ENCODE measurements at regions not wholly inside any gene's neighbourhood (a gene's known extent, or its start where the extent isn't known, plus 50 kb on each side); places are given as distances from the start of the nearest gene placed in this dataset.
A peak's percentile ranks its signal among the peaks of the same experiment; 100 is the strongest.

GRCh38 chr11:130650456-130651030 is 202.1 kb downstream of the ADAMTS15 start:
- peaks cover 8% of the 10 kb centered on the region for H3K27me3 Mint-ChIP-seq
- H3K4me1 Mint-ChIP-seq, result no peaks in the 10 kb centered on the region
- H3K27ac Mint-ChIP-seq, result peak overlapping the region in 1 of 2 donors; percentile 42
- H3K4me3 Mint-ChIP-seq, result no peak overlapping the region
- ATAC-seq, result no peak
- DNase-seq, result no peak
- no peaks in the 10 kb centered on the region for H3K9me3 Mint-ChIP-seq

- Mint-ChIP-seq H3K27me3 (peaks cover 8% of the 10 kb centered on the region), H3K4me1 (no peaks in the 10 kb centered on the region), H3K4me3 (no peak overlapping the region), H3K9me3 (peaks cover 0 to 5% of the 10 kb centered on the region in 2 donors), H3K27ac (peak overlapping the region in 1 of 2 donors; percentile 42)
- DNase-seq (no peak), ATAC-seq (no peak)
Measured at GRCh38 chr11:130651066-130651855, 202.8 kb downstream of the ADAMTS15 start.

- Mint-ChIP-seq H3K27me3 (peaks cover 8% of the 10 kb centered on the region), H3K4me3 (no peak overlapping the region), H3K4me1 (no peaks in the 10 kb centered on the region), H3K27ac (no peak overlapping the region), H3K9me3 (peaks cover 0 to 5% of the 10 kb centered on the region in 2 donors)
- no peak for DNase-seq
- ATAC-seq, result no peak
Measured at GRCh38 chr11:130652671-130653335, 204.4 kb downstream of the ADAMTS15 start.

- no peak overlapping the region for H3K4me3 Mint-ChIP-seq
- DNase-seq (no peak), ATAC-seq (no peak)
- peaks cover 8% of the 10 kb centered on the region for H3K27me3 Mint-ChIP-seq
- H3K4me1 Mint-ChIP-seq, result no peaks in the 10 kb centered on the region
- H3K27ac Mint-ChIP-seq, result no peak overlapping the region
- peaks cover 0 to 5% of the 10 kb centered on the region in 2 donors for H3K9me3 Mint-ChIP-seq
Measured at GRCh38 chr11:130653838-130654636, 205.6 kb downstream of the ADAMTS15 start.

- Mint-ChIP-seq H3K9me3 (peaks cover 0 to 5% of the 10 kb centered on the region in 2 donors), H3K27me3 (peaks cover 8% of the 10 kb centered on the region), H3K4me1 (no peaks in the 10 kb centered on the region), H3K27ac (no peak overlapping the region), H3K4me3 (no peak overlapping the region)
- no peak for ATAC-seq
- no peak for DNase-seq
Measured at GRCh38 chr11:130655300-130655699, 206.9 kb downstream of the ADAMTS15 start.

- no peak for DNase-seq
- Mint-ChIP-seq H3K4me3 (no peak overlapping the region), H3K27me3 (peaks cover 9% of the 10 kb centered on the region), H3K9me3 (no peaks in the 10 kb centered on the region), H3K4me1 (no peaks in the 10 kb centered on the region), H3K27ac (no peak overlapping the region)
- ATAC-seq, result no peak
Measured at GRCh38 chr11:130666781-130667251, 218.4 kb downstream of the ADAMTS15 start.

GRCh38 chr11:130668751-130669150 is 220.3 kb downstream of the ADAMTS15 start:
- H3K27ac Mint-ChIP-seq, result no peak overlapping the region
- H3K4me3 Mint-ChIP-seq, result no peak overlapping the region

GRCh38 chr11:130670200-130670599 is 221.8 kb downstream of the ADAMTS15 start:
- H3K27ac Mint-ChIP-seq, result peak overlapping the region in 1 of 2 donors; percentile 27
- DNase-seq (no peak), ATAC-seq (no peak)
- H3K9me3 Mint-ChIP-seq, result no peaks in the 10 kb centered on the region
- peaks cover 9% of the 10 kb centered on the region for H3K27me3 Mint-ChIP-seq
- H3K4me3 Mint-ChIP-seq, result no peak overlapping the region
- no peaks in the 10 kb centered on the region for H3K4me1 Mint-ChIP-seq

More at GRCh38 chr11:130668751-130669150, 220.3 kb downstream of the ADAMTS15 start:
- H3K27me3 Mint-ChIP-seq, result peaks cover 9% of the 10 kb centered on the region
- no peak for ATAC-seq
- no peaks in the 10 kb centered on the region for H3K9me3 Mint-ChIP-seq
- H3K4me1 Mint-ChIP-seq, result no peaks in the 10 kb centered on the region
- no peak for DNase-seq

- Mint-ChIP-seq H3K27ac (no peak overlapping the region), H3K4me3 (no peak overlapping the region), H3K4me1 (no peaks in the 10 kb centered on the region), H3K9me3 (no peaks in the 10 kb centered on the region), H3K27me3 (peaks cover 9% of the 10 kb centered on the region)
- no peak for DNase-seq
- no peak for ATAC-seq
Measured at GRCh38 chr11:130671801-130672700, 223.6 kb downstream of the ADAMTS15 start.

GRCh38 chr11:130672911-130673310 is 224.5 kb downstream of the ADAMTS15 start:
- no peak for ATAC-seq
- H3K27me3 Mint-ChIP-seq, result peaks cover 6% of the 10 kb centered on the region
- H3K4me3 Mint-ChIP-seq, result no peak overlapping the region
- no peaks in the 10 kb centered on the region for H3K4me1 Mint-ChIP-seq
- peaks cover 0 to under 1% of the 10 kb centered on the region in 2 donors for H3K9me3 Mint-ChIP-seq
- no peak overlapping the region for H3K27ac Mint-ChIP-seq
- DNase-seq, result no peak

- no peak overlapping the region for H3K4me3 Mint-ChIP-seq
- no peak for ATAC-seq
- no peaks in the 10 kb centered on the region for H3K4me1 Mint-ChIP-seq
- H3K27ac Mint-ChIP-seq, result no peak overlapping the region
- peaks cover 5 to 9% of the 10 kb centered on the region in 2 donors for H3K9me3 Mint-ChIP-seq
- DNase-seq, result no peak
- no peaks in the 10 kb centered on the region for H3K27me3 Mint-ChIP-seq
Measured at GRCh38 chr11:130673698-130674097, 225.3 kb downstream of the ADAMTS15 start.

GRCh38 chr11:130674686-130675308 is 226.4 kb downstream of the ADAMTS15 start:
- H3K27ac Mint-ChIP-seq, result no peak overlapping the region
- DNase-seq, result no peak
- ATAC-seq, result no peak
- no peaks in the 10 kb centered on the region for H3K27me3 Mint-ChIP-seq
- H3K4me3 Mint-ChIP-seq, result no peak overlapping the region
- H3K9me3 Mint-ChIP-seq, result peaks cover 14 to 20% of the 10 kb centered on the region in 2 donors
- H3K4me1 Mint-ChIP-seq, result no peaks in the 10 kb centered on the region

- peaks cover 14 to 23% of the 10 kb centered on the region in 2 donors for H3K9me3 Mint-ChIP-seq
- no peak overlapping the region for H3K4me3 Mint-ChIP-seq
- ATAC-seq (no peak), DNase-seq (no peak)
- no peaks in the 10 kb centered on the region for H3K27me3 Mint-ChIP-seq
- H3K27ac Mint-ChIP-seq, result no peak overlapping the region
- no peaks in the 10 kb centered on the region for H3K4me1 Mint-ChIP-seq
Measured at GRCh38 chr11:130675371-130675821, 227.0 kb downstream of the ADAMTS15 start.

GRCh38 chr11:130675917-130676316 is 227.5 kb downstream of the ADAMTS15 start:
- Mint-ChIP-seq H3K27ac (no peak overlapping the region), H3K9me3 (peaks cover 14 to 28% of the 10 kb centered on the region in 2 donors), H3K27me3 (no peaks in the 10 kb centered on the region), H3K4me1 (no peaks in the 10 kb centered on the region), H3K4me3 (no peak overlapping the region)
- no peak for ATAC-seq
- no peak for DNase-seq
